Lower leg skin (tissue), 3 donors: ENCODE measurements at regions not wholly inside any gene's neighbourhood (a gene's known extent, or its start where the extent isn't known, plus 50 kb on each side); places are given as distances from the start of the nearest gene placed in this dataset.

ENCODE experiments used
- POLR2A ChIP-seq, 2 donors: fragments of 450-650 bp; IDR thresholded peaks; one replicate each; pipeline ENCODE4 v1.6.1; 2016 to 2017; ENCODE audit warnings: antibody characterized with exemption in 2 of 2, mild to moderate bottlenecking in 1 of 2, moderate library complexity in 1 of 2
- TF ChIP-seq, protein P1 (sequence below), 3 donors: fragments of 450-650 bp; IDR thresholded peaks; one replicate each; pipeline ENCODE4 v1.5.1; 2016; ENCODE audit warnings: antibody characterized with exemption in 3 of 3, mild to moderate bottlenecking in 3 of 3, moderate library complexity in 2 of 3

- TF ChIP-seq, protein P1, sequence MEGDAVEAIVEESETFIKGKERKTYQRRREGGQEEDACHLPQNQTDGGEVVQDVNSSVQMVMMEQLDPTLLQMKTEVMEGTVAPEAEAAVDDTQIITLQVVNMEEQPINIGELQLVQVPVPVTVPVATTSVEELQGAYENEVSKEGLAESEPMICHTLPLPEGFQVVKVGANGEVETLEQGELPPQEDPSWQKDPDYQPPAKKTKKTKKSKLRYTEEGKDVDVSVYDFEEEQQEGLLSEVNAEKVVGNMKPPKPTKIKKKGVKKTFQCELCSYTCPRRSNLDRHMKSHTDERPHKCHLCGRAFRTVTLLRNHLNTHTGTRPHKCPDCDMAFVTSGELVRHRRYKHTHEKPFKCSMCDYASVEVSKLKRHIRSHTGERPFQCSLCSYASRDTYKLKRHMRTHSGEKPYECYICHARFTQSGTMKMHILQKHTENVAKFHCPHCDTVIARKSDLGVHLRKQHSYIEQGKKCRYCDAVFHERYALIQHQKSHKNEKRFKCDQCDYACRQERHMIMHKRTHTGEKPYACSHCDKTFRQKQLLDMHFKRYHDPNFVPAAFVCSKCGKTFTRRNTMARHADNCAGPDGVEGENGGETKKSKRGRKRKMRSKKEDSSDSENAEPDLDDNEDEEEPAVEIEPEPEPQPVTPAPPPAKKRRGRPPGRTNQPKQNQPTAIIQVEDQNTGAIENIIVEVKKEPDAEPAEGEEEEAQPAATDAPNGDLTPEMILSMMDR (IDR thresholded peaks at IDR 0.05): no peak
- no peak for TF ChIP-seq POLR2A (IDR thresholded peaks at IDR 0.05)
Measured at GRCh38 chr4:26137288-26137687, 183.5 kb upstream of the RBPJ start.
